ENCODE measurements at regions not wholly inside any gene's neighbourhood (a gene's known extent, or its start where the extent isn't known, plus 50 kb on each side); places are given as distances from the start of the nearest gene placed in this dataset.
"Not testable (repeated sequence)": the region's sequence is repeated elsewhere in the genome, so short reads cannot be mapped to it uniquely, and the experiment has no call there.

GRCh38 chr7:65554553-65555476 lies 181.2 kb downstream of the ZNF92 start:
- not testable (repeated sequence) for H3K4me1 ChIP-seq (ENCODE audit: low read length); H3K4me2 ChIP-seq (ENCODE audit: low read length); H4K20me1 ChIP-seq (ENCODE audit: insufficient read depth, low read length)

GRCh38 chr7:65558584-65558983 lies 184.9 kb downstream of the ZNF92 start:
- not testable (repeated sequence) for H3K9me3 ChIP-seq (ENCODE audit: insufficient read depth, low read length); H3K4me3 ChIP-seq (ENCODE audit: low read length); H3K4me2 ChIP-seq (ENCODE audit: low read length); H2AFZ ChIP-seq (ENCODE audit: low read depth, low read length); H3K79me2 ChIP-seq (ENCODE audit: low read length); H3K27me3 ChIP-seq (ENCODE audit: low read depth, low read length); H3K27ac ChIP-seq (ENCODE audit: low read length); H4K20me1 ChIP-seq (ENCODE audit: insufficient read depth, low read length); H3K4me1 ChIP-seq (ENCODE audit: low read length); H3K36me3 ChIP-seq (replicated peaks; ENCODE audit: low read depth, low read length); H3K9ac ChIP-seq (ENCODE audit: low read length)

More at GRCh38 chr7:65554553-65555476, 181.2 kb downstream of the ZNF92 start:
- H3K27ac ChIP-seq (ENCODE audit: low read length); H3K9ac ChIP-seq (ENCODE audit: low read length); H3K27me3 ChIP-seq (ENCODE audit: low read depth, low read length); H3K9me3 ChIP-seq (ENCODE audit: insufficient read depth, low read length); H2AFZ ChIP-seq (ENCODE audit: low read depth, low read length); H3K79me2 ChIP-seq (ENCODE audit: low read length); H3K4me3 ChIP-seq (ENCODE audit: low read length); H3K36me3 ChIP-seq (replicated peaks; ENCODE audit: low read depth, low read length): not testable (repeated sequence)

GRCh38 chr7:65561786-65562372 lies 188.2 kb downstream of the ZNF92 start:
- H3K9ac ChIP-seq (ENCODE audit: low read length); H3K9me3 ChIP-seq (ENCODE audit: insufficient read depth, low read length); H3K27ac ChIP-seq (ENCODE audit: low read length); H2AFZ ChIP-seq (ENCODE audit: low read depth, low read length); H3K4me1 ChIP-seq (ENCODE audit: low read length); H3K36me3 ChIP-seq (replicated peaks; ENCODE audit: low read depth, low read length); H3K4me2 ChIP-seq (ENCODE audit: low read length); H3K27me3 ChIP-seq (ENCODE audit: low read depth, low read length); H4K20me1 ChIP-seq (ENCODE audit: insufficient read depth, low read length); H3K4me3 ChIP-seq (ENCODE audit: low read length); H3K79me2 ChIP-seq (ENCODE audit: low read length): not testable (repeated sequence)

- not testable (repeated sequence) for H3K27me3 ChIP-seq (ENCODE audit: low read depth, low read length); H3K9me3 ChIP-seq (ENCODE audit: insufficient read depth, low read length); H3K4me2 ChIP-seq (ENCODE audit: low read length); H3K4me1 ChIP-seq (ENCODE audit: low read length); H4K20me1 ChIP-seq (ENCODE audit: insufficient read depth, low read length); H3K27ac ChIP-seq (ENCODE audit: low read length); H3K79me2 ChIP-seq (ENCODE audit: low read length); H3K4me3 ChIP-seq (ENCODE audit: low read length); H2AFZ ChIP-seq (ENCODE audit: low read depth, low read length); H3K36me3 ChIP-seq (replicated peaks; ENCODE audit: low read depth, low read length); H3K9ac ChIP-seq (ENCODE audit: low read length)
These were observed 188.9 kb downstream of the ZNF92 start for GRCh38 chr7:65562522-65562921.

GRCh38 chr7:65563333-65563732 lies 189.7 kb downstream of the ZNF92 start:
- H3K36me3 ChIP-seq (replicated peaks; ENCODE audit: low read depth, low read length); H3K27ac ChIP-seq (ENCODE audit: low read length); H3K4me1 ChIP-seq (ENCODE audit: low read length); H3K4me3 ChIP-seq (ENCODE audit: low read length); H2AFZ ChIP-seq (ENCODE audit: low read depth, low read length); H3K9ac ChIP-seq (ENCODE audit: low read length); H4K20me1 ChIP-seq (ENCODE audit: insufficient read depth, low read length); H3K27me3 ChIP-seq (ENCODE audit: low read depth, low read length); H3K79me2 ChIP-seq (ENCODE audit: low read length); H3K4me2 ChIP-seq (ENCODE audit: low read length); H3K9me3 ChIP-seq (ENCODE audit: insufficient read depth, low read length): not testable (repeated sequence)

GRCh38 chr7:65568226-65568625 lies 194.6 kb downstream of the ZNF92 start:
- H3K9me3 ChIP-seq (ENCODE audit: insufficient read depth, low read length); H2AFZ ChIP-seq (ENCODE audit: low read depth, low read length); H3K27me3 ChIP-seq (ENCODE audit: low read depth, low read length); H3K4me3 ChIP-seq (ENCODE audit: low read length); H4K20me1 ChIP-seq (ENCODE audit: insufficient read depth, low read length); H3K27ac ChIP-seq (ENCODE audit: low read length); H3K4me2 ChIP-seq (ENCODE audit: low read length); H3K79me2 ChIP-seq (ENCODE audit: low read length); H3K36me3 ChIP-seq (replicated peaks; ENCODE audit: low read depth, low read length); H3K9ac ChIP-seq (ENCODE audit: low read length); H3K4me1 ChIP-seq (ENCODE audit: low read length): not testable (repeated sequence)

GRCh38 chr7:65570990-65571389 lies 197.3 kb downstream of the ZNF92 start:
- H3K27ac ChIP-seq (ENCODE audit: low read length); H3K36me3 ChIP-seq (replicated peaks; ENCODE audit: low read depth, low read length); H3K4me3 ChIP-seq (ENCODE audit: low read length); H3K9ac ChIP-seq (ENCODE audit: low read length); H4K20me1 ChIP-seq (ENCODE audit: insufficient read depth, low read length); H3K79me2 ChIP-seq (ENCODE audit: low read length); H3K4me2 ChIP-seq (ENCODE audit: low read length); H3K27me3 ChIP-seq (ENCODE audit: low read depth, low read length); H2AFZ ChIP-seq (ENCODE audit: low read depth, low read length); H3K9me3 ChIP-seq (ENCODE audit: insufficient read depth, low read length); H3K4me1 ChIP-seq (ENCODE audit: low read length): not testable (repeated sequence)

- not testable (repeated sequence) for H3K9ac ChIP-seq (ENCODE audit: low read length); H3K4me1 ChIP-seq (ENCODE audit: low read length); H4K20me1 ChIP-seq (ENCODE audit: insufficient read depth, low read length); H3K27me3 ChIP-seq (ENCODE audit: low read depth, low read length); H3K9me3 ChIP-seq (ENCODE audit: insufficient read depth, low read length); H3K36me3 ChIP-seq (replicated peaks; ENCODE audit: low read depth, low read length); H3K79me2 ChIP-seq (ENCODE audit: low read length); H2AFZ ChIP-seq (ENCODE audit: low read depth, low read length); H3K27ac ChIP-seq (ENCODE audit: low read length)
- Histone ChIP-seq H3K4me2 (ENCODE audit: low read length) (0 out of 2 replicates have a peak overlapping the region, but pooled peaks have one; percentile 30), H3K4me3 (ENCODE audit: low read length) (peak overlapping the region; percentile 53; the same call in 1 of the 2 replicates)
These were observed 198.9 kb downstream of the ZNF92 start for GRCh38 chr7:65572581-65572980.

GRCh38 chr7:65576370-65576769 lies 202.7 kb downstream of the ZNF92 start:
- not testable (repeated sequence) for H3K79me2 ChIP-seq (ENCODE audit: low read length); H3K27me3 ChIP-seq (ENCODE audit: low read depth, low read length); H3K36me3 ChIP-seq (replicated peaks; ENCODE audit: low read depth, low read length); H3K9ac ChIP-seq (ENCODE audit: low read length); H2AFZ ChIP-seq (ENCODE audit: low read depth, low read length); H3K27ac ChIP-seq (ENCODE audit: low read length); H4K20me1 ChIP-seq (ENCODE audit: insufficient read depth, low read length); H3K9me3 ChIP-seq (ENCODE audit: insufficient read depth, low read length); H3K4me3 ChIP-seq (ENCODE audit: low read length); H3K4me1 ChIP-seq (ENCODE audit: low read length); H3K4me2 ChIP-seq (ENCODE audit: low read length)

Data from OCI-LY3 (cell line).